ENCODE measurements at regions not wholly inside any gene's neighbourhood (a gene's known extent, or its start where the extent isn't known, plus 50 kb on each side); places are given as distances from the start of the nearest gene placed in this dataset.

GRCh38 chr5:18216729-18217128 lies 582.5 kb downstream of the TAF11L14 start:
- H3K4me3 ChIP-seq (ENCODE audit: low read depth, low read length), result no peak overlapping the region
- TF ChIP-seq, protein P1, sequence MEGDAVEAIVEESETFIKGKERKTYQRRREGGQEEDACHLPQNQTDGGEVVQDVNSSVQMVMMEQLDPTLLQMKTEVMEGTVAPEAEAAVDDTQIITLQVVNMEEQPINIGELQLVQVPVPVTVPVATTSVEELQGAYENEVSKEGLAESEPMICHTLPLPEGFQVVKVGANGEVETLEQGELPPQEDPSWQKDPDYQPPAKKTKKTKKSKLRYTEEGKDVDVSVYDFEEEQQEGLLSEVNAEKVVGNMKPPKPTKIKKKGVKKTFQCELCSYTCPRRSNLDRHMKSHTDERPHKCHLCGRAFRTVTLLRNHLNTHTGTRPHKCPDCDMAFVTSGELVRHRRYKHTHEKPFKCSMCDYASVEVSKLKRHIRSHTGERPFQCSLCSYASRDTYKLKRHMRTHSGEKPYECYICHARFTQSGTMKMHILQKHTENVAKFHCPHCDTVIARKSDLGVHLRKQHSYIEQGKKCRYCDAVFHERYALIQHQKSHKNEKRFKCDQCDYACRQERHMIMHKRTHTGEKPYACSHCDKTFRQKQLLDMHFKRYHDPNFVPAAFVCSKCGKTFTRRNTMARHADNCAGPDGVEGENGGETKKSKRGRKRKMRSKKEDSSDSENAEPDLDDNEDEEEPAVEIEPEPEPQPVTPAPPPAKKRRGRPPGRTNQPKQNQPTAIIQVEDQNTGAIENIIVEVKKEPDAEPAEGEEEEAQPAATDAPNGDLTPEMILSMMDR (IDR thresholded peaks at IDR 0.05; ENCODE audit: insufficient read depth, low read length), result no peak
- DNase-seq (ENCODE audit: low read depth), result no peak

- DNase-seq (ENCODE audit: low read depth), result no peak
- TF ChIP-seq, protein P1 (IDR thresholded peaks at IDR 0.05; ENCODE audit: insufficient read depth, low read length), result no peak
- H3K4me3 ChIP-seq (ENCODE audit: low read depth, low read length), result no peak overlapping the region
Observed at GRCh38 chr5:18219241-18219640, 585.0 kb downstream of the TAF11L14 start.

DNA sequence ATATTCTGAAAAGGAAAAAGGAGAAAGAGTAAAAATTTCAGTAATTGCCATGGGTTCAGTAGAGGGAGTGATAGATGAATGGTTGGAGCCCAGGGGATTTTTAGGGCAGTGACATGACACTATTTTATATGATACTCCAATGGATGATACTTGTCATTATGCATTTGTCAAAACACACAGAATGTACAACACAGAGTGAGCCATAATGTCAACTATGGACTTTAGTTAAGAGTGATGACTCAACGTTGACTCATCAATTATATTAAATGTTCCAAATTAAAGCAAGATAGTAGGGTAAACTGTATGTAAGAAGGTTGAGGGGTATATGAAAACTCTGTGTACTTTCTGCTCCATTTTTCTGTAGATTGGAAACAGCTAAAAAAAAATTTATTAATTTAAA lies 586.4 kb downstream of the TAF11L14 start:
- no peak for DNase-seq (ENCODE audit: low read depth)
- H3K4me3 ChIP-seq (ENCODE audit: low read depth, low read length), result no peak overlapping the region
- TF ChIP-seq, protein P1 (IDR thresholded peaks at IDR 0.05; ENCODE audit: insufficient read depth, low read length), result no peak

DNA sequence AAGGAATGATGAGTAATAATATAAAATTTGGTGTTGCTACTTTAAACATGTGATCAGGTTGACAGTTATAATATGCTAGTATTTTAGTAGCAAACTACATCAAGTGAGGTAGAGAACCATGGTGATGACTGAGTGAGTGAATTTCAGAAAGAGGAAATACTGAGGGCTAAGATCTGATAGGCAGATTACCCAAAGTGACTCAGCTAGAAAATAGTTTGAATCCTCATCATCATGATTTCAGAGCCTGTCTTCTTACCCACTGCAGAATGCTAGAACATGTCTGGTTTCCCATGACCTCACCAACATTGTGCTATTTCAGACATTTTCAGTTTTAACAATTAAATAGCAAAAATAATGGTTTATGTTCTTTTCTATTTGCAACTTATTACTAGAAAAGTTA lies 602.1 kb downstream of the TAF11L14 start:
- no peak overlapping the region for H3K4me3 ChIP-seq (ENCODE audit: low read depth, low read length)
- no peak for DNase-seq (ENCODE audit: low read depth)
- TF ChIP-seq, protein P1 (IDR thresholded peaks at IDR 0.05; ENCODE audit: insufficient read depth, low read length), result no peak

DNA sequence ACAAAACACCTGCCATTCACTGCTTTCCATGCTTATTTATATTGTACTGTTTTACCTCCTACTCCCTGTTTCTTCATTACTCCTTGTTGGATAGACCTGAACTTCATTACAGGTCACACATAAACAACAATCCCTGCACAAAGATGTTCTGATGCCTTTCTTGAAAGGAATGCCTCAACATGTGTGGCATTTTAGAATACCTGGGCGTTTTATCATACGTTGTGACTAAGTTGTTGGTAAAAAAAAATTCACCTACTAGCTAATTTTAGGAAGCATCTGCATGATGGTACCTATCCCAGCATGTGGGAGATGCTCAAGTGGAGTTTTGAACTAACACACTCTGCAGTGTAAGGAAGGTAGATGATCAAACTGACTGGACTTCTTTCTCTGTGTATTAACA lies 604.1 kb downstream of the TAF11L14 start:
- H3K4me3 ChIP-seq (ENCODE audit: low read depth, low read length), result no peak overlapping the region
- TF ChIP-seq, protein P1 (IDR thresholded peaks at IDR 0.05; ENCODE audit: insufficient read depth, low read length), result no peak
- DNase-seq (ENCODE audit: low read depth), result no peak

DNA sequence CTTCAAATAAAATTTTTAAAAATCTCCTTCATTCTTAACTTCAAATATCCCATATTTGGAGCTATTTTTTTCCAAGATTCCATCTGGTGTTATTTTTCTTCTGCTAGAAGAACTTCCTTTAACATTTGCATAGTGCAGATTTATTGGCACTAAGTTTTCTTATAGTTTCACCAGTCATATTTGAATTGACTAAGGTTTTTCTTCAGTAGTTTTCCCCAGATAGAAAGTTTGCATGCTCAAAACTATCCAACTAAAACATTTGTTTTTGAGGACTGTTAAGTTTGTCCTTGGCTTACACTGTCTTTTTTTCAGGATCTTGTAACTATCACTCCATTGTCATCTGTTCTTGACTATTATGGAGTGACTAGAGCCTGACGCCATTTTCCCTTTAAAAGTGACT lies 606.7 kb downstream of the TAF11L14 start:
- H3K4me3 ChIP-seq (ENCODE audit: low read depth, low read length), result no peak overlapping the region
- TF ChIP-seq, protein P1 (IDR thresholded peaks at IDR 0.05; ENCODE audit: insufficient read depth, low read length), result no peak
- DNase-seq (ENCODE audit: low read depth), result no peak

- TF ChIP-seq, protein P1 (IDR thresholded peaks at IDR 0.05; ENCODE audit: insufficient read depth, low read length), result no peak
- no peak for DNase-seq (ENCODE audit: low read depth)
- H3K4me3 ChIP-seq (ENCODE audit: low read depth, low read length), result no peak overlapping the region
Observed at GRCh38 chr5:18243846-18244245, 609.6 kb downstream of the TAF11L14 start.

Data from fibroblast of the aortic adventitia (primary cell).